Anterior cingulate cortex (tissue), 58 donors: ENCODE measurements at regions not wholly inside any gene's neighbourhood (a gene's known extent, or its start where the extent isn't known, plus 50 kb on each side); places are given as distances from the start of the nearest gene placed in this dataset.

Experiments used
- DNase-seq, 58 donors: peaks; one replicate each; lab custom pipeline; 2025; lab: John Stamatoyannopoulos, UW

GRCh38 chr6:140077827-140078560 lies 703.5 kb upstream of the CITED2 start:
- no peak for DNase-seq

- no peak for DNase-seq
Measured at GRCh38 chr6:140076105-140076504, 701.7 kb upstream of the CITED2 start.

DNA sequence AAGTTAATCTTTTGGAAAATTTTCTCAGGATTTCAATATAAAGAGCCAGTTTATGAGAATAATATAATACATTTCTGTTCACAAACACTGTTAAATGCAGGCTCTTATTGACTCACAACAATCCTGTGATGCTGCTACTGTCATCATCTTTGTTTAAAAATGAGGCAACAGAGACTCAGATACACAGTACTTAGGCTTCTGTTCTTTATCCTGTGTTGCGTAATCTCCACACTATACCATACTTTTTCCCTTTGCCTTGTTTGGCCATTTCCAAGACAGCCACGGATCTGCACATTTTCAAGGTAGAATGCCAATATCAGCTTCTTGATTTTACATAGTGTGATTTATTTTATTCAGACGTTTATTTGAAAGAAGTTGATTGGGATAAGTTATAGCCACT lies 699.0 kb upstream of the CITED2 start:
- DNase-seq, result no peak

DNA sequence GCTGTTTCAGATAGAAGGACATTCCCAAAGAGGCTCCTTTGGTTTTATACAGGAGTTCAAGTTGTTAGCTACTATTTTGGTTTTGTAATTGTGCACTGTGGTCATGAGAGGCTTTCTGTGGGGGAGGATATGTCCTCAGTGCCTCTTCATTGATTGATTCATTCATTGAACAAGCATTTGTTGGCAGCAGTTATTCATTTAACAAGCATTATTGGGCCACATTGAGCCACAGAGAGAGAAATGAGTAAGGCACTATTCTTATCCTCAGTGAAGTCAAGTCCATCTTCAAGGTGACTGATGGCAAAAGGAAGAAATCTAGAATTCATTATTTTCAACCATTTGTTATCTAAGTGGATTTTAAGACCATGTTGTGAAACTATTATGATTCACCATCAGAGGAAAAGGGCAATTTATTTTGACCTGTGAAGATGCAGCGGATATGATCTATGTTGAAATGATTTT lies 697.2 kb upstream of the CITED2 start:
- DNase-seq, result no peak

- no peak for DNase-seq
Measured at GRCh38 chr6:140070846-140071473, 696.5 kb upstream of the CITED2 start.

GRCh38 chr6:140069576-140069975 lies 695.1 kb upstream of the CITED2 start:
- no peak for DNase-seq

GRCh38 chr6:140068801-140069200 lies 694.4 kb upstream of the CITED2 start:
- no peak for DNase-seq

DNA sequence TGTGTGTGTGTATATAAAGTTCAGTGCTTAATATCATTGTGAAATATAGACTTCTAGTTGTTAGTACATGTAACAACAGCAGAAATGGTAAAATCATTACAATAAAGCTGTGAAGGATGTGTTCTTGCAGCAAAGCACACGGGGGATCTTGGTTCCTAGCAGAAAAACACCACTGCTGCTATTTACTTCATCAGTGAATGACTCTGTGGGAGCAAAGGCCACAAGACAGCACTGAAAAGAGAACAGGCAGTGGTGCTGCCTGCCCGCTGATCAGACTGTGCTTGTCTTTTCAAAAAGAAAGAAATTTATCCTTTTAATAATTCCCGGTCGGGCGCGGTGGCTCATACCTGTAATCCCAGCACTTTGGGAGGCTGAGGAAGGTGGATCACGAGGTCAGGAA lies 689.9 kb upstream of the CITED2 start:
- DNase-seq, result no peak

- DNase-seq, result no peak
Measured at GRCh38 chr6:140063021-140063399, 688.6 kb upstream of the CITED2 start.

- DNase-seq, result peak in 1 of 58 donors; percentile 7
Measured at GRCh38 chr6:140062043-140063020, 687.9 kb upstream of the CITED2 start.

GRCh38 chr6:140061110-140062042 lies 686.9 kb upstream of the CITED2 start:
- DNase-seq, result no peak

- no peak for DNase-seq
Measured at GRCh38 chr6:140059947-140060346, 685.5 kb upstream of the CITED2 start.

- DNase-seq, result no peak
Measured at GRCh38 chr6:140058863-140059262, 684.4 kb upstream of the CITED2 start.

GRCh38 chr6:140052736-140053729 lies 678.6 kb upstream of the CITED2 start:
- DNase-seq, result no peak

- no peak for DNase-seq
Measured at GRCh38 chr6:140051521-140052512, 677.4 kb upstream of the CITED2 start.

GRCh38 chr6:140050101-140050995 lies 675.9 kb upstream of the CITED2 start:
- DNase-seq, result peak in 4 of 58 donors; percentile 4 to 24 (median 18)
